CD4-positive, alpha-beta T cell treated with Interferon gamma for 1 hour (primary cell): ENCODE measurements at regions not wholly inside any gene's neighbourhood (a gene's known extent, or its start where the extent isn't known, plus 50 kb on each side); places are given as distances from the start of the nearest gene placed in this dataset.

Source experiments
- DNase-seq: peaks from one replicate; pipeline ENCODE4 v3.0.0-alpha.2; 2020

DNA sequence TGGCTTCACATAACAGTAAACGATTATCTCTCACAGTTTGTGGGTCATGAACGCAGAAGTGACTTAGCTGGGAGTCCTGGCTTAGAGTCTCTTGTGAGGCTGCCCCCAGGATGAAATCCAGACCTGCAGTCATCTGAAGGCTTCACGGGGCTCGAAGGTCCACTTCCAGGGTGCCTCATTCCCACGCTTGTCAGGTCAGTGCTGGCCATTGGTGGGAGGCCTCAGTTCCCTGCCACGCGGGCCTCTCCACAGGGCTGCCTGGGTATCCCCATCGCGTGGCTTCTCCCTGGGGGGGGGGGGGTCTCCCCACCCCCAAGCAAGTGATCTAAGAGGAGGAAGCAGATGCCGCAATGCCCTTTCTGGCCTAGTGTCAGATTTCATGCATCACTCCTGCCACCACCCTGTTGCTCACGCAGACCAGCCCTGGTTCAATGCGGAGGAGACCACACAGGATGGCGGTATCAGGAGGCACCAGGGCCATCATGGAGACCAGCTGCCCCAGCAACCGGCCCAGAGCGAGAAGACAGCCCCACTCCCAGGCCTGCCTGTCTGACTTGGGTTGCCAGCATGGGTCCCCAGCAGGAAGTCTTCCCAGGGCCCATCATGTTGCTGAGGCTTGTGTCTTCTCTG lies 77.3 kb upstream of the CDH5 start:
- DNase-seq: no peak

DNA sequence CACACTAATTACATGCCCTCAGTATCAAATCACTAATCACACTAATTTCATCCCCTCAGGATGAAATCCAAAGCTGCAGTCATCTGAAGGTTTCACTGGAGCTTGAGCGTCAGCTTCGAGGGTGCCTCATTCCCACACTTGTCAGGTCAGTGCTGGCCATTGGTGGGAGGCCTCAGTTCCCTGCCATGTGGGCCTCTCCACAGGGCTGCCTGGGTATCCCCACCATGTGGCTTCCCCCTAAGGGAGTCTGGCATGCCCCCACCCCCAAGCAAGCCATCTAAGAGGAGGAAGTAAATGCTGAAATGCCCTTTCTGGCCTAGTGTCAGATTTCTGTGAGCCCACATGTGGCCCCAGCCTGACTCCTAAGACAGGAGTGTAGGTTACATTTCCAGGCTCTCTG lies 78.6 kb upstream of the CDH5 start:
- no peak for DNase-seq

DNA sequence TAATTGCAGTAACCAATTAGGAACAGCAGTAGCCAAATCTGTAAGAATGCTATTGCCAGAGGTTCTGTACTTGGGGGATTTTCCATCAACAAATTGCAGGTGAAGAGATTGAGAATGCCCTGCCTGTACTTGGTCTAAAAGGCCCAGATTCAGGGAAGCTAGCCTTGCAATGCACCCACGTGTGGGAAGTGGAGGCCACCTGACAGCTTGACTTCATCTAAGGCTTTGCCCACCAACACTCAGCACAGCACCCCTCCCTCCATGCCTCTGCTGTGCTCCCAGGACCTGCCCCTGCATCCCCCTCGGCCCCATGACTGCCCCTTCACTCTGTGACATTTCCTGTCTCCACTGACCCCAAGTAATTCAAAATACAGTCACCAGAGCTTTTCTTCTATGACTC lies 79.1 kb upstream of the CDH5 start:
- DNase-seq: no peak

DNA sequence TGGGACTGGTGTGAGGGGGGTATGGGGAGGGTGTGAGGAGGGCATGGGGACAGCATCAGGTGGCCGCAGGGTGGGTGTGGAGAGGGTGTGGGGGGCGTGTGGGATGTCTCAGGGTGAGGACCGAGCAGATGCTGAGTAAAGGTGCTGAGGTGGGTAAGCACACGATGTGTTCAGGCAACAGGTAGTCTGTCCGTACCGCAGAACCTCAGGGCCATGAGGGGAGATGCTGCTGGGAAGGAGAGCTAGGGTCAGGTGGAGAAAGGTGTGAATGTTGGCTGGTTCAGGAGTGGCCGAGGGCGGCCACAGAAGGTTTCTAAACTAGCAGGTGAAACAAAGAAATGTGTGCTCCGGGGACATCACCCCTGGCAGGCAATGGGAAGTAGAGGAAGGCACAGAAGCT lies 80.0 kb upstream of the CDH5 start:
- no peak for DNase-seq

DNA sequence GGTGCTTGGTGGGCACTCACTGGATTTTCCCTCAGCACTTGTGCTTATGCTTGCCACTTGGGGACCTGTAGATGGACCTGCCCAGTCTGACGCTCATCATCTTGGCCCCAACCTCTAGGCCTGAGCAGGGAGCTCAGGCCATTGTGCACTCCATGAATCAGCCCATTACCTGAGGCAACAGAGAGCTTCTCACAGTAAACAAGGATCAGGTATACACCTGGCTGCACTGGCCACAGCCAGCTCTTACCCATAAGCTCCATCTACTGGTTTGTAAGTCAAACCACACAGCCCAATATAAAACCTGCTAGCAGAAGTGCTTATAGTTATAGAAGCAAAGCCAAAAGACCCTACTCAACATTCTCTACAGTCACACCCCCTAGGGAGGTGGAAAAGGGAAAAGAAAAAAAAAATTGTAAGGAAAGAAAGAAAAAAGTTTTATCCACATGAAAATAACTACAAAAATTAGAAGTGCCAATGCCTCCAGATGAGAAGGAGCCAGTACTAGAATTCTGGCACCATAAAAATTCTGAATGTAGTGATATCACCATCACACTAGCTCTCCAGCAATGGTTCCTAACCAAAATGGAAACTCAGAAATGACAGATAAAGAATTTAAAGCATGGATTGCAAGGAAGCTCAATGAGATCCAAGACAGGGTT lies 87.8 kb upstream of the CDH5 start:
- DNase-seq: no peak

DNA sequence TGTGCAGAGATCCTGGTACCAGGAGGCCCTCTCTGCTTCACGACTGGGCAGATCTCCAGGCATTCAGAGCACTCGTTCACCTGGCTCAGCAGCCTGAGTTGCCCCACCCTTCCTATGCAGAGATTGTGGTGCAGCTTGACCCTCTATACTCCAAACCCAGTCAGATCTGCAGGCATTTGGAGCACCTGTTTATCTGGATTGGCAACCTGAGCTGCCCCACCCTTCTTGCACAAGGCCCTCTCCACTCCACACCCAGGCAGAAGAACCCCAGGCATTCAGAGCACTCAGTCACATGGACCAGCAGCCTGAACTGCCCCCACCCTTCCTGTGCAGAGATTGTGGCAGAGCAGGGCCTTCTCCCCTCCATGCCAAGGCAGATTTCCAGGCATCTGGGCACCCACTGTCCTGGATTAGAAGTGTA lies 88.4 kb upstream of the CDH5 start:
- no peak for DNase-seq

DNA sequence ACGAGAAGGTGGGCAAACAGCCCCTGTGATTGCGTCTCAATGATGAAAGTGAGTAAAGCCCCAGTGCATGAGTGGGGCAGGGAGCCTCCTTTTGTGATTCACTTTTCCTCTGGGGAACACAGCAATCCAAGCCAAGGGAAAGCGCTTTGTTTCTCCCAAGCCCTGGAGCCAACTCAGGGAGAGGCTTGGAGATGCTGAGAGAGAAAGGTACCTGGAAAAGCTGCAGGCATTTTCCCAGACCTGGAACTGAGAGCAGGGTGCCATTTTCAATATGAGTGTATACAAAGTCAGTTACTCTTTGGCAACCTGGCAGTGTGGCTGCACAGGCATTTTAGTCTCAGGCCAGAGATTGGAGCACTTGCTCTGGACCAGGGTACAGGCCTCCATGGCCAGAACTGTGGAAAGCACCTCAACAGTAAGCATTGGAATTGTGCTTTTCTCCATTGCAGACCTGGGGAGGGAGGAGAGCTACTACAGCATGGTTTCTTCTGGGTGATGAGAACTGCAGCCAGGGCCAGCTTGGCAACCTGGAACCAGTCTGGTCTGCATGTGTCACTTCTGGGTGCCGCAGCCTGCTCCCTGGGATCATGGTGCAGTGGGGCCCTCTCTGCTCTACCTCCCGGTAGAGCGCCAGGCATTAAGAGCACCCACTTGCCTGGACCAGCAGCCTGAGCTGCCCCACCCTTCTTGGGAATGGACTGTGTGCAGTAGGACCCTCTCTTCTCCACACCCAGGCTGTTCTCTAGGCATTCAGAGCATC lies 89.0 kb upstream of the CDH5 start:
- DNase-seq: no peak

DNA sequence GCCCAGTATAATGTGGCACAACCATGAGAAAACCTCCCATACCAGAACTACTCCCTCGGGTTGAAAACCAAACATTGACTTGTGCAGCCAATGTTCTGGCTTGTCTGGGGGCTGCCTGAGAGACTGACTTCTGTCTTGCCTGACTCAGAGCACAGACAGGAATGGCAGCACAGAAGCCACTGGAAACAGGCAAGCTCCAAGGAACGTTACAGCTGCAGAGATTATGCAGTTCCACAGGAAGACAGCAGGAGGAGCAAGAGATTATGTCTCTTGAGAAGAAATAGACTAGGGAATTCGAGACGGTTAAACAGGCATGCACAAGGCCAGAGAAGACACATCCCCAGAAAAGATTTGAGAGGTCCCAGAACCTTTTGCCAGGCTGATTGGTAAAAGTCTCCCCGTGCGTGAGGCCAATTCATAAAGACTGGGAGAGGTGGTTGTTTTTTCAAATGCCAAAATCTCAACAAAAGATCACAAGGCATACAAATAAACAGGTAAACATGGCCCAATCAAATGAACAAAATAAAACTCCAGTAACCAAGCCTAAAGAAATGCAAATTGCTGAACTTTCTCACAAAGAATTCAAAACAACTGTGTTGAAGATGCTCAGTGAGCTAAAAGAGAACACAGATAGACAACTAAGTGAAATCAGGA lies 90.6 kb upstream of the CDH5 start:
- DNase-seq: no peak

DNA sequence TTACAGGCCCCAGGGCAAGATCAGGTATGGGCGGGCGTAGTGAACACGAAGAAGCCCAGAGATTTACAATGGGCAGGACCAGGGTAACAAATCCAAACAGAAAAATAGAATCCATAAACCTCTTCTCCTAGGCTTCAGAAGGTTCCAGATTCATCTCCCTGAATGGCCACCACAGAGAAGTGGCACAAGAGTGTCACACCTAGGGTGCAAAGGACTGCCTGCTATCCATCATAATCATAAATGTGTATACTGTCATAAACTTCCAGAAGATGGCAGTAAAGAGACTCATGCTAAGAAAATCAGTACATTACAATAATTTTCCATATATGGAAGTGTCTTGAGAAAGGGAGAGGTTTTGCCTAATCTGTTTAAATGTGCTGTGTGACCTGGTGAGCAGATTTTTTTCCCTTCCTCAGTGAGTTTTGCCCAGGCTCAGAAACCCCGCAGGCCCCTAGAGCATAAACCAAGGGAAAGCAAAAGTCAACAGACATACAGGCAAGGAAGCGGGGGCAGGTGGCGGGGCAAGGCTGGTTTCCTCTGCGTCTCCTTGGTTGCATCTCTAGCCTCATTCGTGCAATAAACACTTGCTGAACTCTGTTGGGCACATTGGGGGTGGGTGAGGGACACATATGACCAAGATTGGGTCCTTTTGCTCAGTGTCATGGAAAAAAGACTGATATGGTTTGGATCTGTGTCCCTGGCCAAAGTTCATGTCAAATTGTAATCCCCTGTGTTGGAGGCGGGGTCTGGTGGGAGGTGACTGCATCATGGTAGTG lies 92.0 kb upstream of the CDH5 start:
- no peak for DNase-seq

DNA sequence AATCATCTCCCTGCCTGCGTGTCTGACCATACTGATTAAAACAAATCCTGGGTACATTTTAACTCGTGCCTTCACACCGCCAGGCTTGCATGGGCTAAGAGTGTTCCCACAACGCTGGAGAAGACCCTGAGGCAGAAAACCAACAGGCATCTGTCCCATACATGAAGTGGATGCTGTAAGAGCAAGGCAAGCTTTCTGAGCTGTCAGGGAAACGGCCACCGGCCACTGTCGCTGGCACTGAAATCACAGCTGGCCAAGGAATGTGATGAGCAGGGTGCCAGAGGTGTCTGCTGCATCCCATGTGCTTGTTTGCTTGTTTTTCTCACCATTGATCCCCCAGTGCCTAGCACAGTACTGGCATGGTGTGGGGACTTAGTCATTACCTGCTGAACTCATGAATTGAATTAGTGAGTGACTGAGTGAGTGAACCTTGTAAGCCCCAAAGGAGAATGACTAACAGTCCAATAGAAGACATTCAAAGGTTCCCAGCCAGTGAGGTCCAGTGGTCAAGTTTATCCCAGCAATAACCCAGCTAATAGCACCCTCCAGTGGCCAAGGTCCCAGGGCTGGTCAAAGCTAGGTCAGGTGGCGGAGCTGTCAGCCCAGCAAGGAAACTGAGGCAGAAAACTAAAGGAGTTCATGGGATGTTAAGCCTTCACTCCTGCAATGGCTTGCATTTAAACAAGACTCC lies 92.7 kb upstream of the CDH5 start:
- no peak for DNase-seq

DNA sequence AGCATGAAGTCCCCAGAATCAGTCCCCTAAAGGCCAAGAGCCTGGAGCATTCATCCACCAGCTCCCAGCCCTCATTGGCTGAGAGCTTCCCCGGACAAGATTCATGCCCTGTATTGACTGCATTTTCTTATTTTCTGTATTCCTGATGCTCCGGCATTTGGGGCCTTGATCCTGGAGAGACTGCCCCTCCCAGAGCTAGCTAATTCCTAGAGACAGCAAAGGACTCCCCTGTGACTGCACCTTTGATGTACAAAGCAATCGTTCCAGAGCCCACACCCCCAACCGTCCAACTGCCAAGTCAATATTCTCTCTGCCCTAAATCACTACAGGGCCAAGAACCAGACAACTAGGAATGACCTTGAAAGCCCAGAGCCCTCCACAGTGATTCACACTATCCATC lies 93.4 kb upstream of the CDH5 start:
- DNase-seq: no peak

DNA sequence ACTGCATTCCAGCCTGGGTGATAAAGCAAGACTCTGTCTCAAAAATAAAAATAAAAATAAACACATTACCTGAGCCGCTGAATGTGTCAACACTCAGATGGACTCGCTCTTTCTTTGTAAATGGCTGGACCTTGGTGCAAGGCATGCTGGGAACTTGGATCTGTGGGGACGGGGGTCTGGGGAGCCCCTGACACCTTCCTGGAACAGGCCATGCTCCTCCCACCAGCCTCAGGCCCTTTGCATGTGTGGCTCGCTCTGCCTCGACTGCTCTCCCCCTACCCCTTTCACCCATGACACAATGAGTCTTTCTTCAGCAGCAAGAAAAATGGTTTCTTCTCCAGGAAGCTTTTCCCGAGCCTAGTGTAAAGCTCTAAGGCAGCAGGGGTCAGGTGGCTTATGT lies 94.0 kb upstream of the CDH5 start:
- DNase-seq: no peak

DNA sequence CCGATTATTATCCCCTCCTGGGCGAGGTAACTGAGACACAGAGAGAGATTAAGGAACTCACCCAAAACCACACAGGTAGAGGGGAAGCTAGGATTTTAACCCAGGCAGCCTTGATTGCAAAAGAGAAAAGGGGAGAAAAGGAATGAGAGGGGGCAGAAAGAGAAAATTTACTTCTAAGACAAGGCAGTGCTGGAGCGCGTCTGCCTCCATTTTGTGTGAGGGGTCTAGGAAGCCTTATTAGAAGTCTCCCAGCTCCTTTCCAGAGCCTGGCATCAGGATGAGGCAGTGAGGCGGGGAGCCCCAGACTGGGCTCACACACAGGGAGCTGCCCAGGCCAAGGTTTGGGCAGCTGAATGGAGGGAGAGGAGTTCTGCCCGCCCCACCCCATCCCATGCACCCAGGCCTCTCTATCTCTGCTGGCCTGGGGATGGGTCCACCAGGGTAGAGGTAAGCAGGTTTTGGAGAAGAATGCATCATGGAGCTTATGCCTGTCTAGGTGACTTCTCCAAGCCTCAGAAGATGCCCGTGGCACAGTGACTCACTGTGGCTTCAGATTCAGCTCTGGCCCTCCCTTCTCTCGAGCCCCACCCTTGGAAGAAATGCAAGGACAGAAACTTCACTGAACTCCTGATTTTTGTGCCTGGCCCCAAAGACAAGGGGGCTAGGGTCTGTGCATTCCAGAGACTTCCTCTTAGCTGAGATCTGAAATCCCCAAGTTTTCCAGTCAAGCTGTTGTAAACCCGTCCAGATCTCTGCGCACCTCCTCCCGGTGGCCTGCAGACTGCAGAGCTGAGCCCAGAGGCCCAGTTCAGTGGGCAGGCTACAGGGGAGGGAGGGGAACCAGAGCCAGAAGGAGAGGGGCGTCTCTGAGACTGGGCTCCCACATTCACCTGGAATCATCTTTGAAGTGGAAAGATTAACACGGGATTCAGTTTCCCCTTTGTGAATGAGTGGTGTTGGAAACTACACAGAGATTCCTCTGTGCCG lies 95.1 kb upstream of the CDH5 start:
- no peak for DNase-seq

DNA sequence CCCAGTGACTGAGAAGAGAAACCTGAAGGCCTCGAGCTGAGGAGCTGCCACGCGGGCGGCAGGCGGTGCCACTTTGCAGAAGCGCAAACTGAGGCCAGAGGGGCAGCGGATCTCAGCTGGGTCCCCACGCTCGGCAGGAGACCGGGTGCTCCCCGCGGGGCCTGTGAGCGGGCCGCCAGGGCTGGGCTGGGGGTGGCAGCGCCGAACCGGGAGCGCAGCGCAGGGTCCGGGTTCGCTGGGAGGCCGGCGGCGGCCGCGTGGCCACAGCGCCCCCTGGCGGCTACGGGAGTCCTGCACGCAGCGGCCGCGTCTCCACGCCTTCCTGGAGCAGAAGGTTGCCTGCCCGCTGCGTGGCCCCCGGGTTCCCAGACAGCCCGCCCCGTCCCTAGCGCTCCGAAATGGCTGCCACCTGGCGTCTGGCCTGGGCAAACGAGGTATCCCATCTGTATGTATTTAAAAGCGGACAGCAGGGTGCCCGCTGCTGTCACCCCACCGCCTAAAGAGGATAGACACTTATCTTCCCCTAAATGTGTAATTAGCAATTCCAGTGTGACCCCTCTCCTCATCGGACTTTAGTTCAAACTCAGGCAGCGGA lies 96.1 kb upstream of the CDH5 start:
- DNase-seq: peak; percentile 22

DNA sequence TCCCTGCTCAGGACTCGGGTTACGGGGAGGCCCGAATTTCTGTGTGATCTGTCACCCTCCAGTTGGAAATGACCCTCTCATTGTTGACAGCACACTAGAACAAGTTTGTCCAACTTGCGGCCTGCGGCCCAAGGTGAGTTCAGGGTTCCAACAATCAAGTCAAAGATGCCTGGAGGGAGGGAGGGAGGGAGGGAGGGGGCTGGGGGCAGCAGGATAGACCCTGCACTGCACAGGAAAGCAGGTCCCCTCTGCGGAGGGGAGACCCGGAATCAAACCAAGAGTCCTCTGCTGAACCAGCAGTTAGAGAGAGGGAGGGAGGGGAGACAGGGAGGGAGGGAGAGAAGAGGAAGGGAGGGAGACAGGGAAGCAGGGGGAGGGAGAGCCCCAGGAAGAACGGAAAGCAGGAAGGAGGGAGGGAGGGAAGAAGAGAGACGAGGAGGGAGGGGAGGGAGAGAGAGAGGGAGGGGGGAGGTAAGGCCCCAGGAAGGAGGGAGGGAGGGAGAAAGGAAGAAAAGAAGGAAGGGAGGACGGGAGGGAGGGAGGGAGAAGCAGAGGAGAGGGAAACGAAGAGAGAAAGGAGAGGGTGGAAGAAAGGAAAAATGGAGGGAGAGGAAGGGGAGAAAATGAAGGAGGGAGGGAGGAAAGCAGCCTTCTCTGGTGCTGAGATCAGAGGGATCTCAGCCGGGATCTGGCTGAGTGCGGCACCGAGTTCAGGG lies 96.7 kb upstream of the CDH5 start:
- DNase-seq: no peak

DNA sequence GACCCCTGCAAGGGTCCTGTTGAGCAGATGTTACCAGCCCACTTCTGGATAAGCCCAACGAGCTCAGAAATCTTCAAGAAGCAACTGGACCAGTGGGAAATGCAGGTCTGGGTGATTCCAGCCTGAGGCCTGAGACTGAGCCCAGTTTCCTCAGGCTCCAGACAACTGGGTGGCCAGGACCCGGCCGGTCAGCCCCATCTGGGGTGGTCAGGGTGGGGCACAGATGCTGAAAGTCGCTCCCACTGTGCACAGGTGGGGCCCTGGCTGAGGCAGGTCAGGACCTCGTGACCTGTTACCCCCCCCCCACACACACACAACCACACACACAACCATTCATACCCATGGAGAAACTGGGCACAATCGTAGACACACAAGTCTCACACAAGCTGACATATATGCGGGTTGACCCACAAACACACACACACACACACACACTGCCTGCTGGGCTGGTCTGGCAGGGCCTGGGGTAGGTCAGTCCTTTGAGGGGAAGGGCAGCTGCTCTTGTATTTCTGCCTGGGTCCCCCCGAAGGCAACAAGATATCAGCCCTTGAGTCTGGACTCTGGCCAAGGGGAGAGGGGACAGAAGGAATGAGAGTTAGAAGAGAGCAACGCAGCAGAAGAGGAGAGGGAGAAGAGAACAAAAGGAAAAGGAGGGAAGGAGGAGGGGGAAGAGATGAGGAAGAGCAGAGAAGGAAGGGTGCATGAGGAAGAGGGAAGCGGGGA lies 99.0 kb upstream of the CDH5 start:
- DNase-seq: no peak

DNA sequence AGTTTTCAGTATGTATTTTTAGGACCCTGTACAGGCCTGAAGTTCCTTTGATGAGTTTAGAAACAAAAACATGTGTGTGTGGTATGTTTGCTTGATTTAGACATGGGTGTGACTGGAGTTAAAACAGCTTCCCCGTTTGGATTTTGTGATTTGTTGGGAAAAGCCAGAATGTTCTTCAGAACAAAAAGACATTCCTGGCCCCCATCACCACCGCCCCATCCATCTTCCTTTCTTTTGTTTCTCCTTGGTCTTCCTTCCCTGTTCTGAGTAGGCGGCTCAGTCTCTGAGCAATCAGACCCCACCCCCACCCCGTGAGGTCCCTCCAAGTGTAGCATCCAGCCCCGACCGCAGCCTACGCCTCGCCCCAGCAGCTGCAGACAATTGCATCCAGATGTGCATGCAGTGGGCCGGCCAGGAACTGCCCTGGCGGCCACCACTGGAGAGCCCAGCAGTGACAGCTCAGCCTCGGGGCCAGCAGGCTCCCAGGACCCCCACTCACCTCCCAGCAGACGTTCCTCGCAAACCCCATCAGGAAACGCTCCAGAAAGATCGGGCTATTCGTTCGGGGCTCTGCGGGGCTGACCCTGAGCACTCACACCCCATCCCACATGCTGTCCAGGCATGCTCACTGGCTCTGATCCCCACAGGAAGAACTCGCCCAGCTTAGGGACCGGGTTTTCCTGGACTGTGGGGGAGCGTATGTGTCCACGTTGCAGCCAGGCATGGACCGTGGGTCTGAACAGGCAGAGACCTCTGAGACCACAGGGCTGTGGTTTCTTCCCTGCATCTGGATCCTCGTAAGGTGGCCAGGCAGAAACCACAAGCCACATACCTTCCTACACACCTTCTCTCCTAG lies 99.8 kb upstream of the CDH5 start:
- no peak for DNase-seq

DNA sequence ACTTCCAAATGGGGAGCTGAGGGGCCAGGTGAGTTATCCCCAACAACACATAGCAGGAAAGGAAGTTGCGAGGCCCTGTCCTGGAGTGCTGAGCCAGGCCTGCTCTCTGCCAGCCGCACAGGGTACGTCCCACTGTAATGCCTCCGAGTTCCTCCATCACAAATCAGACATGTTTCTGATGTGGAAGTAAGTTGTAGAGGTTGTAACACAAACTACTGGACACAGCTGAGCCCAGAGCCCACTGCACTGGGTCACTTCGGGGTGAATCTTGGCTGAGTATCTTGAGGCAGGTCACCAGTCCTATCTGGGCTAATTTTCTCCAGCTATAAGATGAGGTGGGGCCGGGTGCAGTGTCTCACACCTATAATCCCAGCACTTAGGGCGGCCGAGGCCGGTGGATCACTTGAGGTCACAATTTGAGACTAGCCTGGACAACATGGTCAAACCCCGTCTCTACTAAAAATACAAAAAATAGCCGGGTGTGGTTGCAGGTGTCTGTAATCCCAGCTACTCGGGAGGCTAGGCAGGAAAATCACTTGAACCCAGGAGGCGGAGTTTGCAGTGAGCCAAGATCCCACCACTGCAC lies 100.8 kb upstream of the CDH5 start:
- no peak for DNase-seq
